Fibroblast of gingiva (primary cell): ENCODE measurements at regions not wholly inside any gene's neighbourhood (a gene's known extent, or its start where the extent isn't known, plus 50 kb on each side); places are given as distances from the start of the nearest gene placed in this dataset.

Experiments
- DNase-seq: peaks from one replicate; pipeline ENCODE4 v3.0.0-alpha.2; 2011; ENCODE audit warnings: low read depth

GRCh38 chrX:10083809-10084208 is 73.0 kb upstream of the CLCN4 start:
- DNase-seq: no peak

DNA sequence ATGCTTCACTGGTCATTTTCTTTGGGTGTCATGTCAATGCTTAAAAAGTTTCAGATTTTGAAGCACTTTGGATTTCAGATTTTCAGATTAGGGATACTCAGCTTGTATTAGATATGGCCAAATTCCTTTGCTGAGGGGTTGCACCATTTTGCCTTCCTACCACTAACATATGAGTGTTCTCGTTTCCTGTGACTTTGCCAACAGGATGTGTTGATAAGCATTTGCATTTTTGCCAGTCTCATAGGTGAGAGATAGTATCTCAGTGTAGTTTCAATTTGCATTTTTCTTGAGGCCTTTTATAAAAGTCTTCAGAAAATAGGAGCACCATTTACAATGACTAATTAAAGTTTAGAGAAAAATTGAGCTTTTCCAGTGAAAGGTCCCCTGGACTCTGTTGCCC is 71.6 kb upstream of the CLCN4 start:
- no peak for DNase-seq

GRCh38 chrX:10086676-10087075 is 70.1 kb upstream of the CLCN4 start:
- no peak for DNase-seq

- no peak for DNase-seq
Observed at GRCh38 chrX:10087391-10087790, 69.4 kb upstream of the CLCN4 start.

DNA sequence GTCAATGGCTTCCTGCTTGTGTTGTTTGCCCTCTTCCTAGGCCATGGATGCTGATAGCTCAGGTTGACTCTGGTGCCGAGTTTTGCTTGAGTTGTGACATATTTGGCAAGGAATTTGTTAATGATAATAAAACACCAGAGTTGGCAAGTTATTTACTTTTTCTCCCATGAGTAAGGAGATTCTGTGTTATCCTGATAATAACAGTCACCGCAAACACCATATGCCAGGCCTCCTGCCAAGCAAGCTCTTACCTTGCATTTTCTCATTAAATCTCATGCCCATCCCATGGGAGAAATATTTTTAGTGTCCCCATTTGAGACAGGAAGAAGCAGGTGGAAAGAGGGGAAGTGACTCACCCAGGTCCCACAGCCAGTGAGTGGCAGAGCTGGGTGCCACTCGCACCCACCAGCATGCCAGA is 67.4 kb upstream of the CLCN4 start:
- DNase-seq: no peak

- DNase-seq: no peak
Observed at GRCh38 chrX:10090319-10090718, 66.5 kb upstream of the CLCN4 start.

DNA sequence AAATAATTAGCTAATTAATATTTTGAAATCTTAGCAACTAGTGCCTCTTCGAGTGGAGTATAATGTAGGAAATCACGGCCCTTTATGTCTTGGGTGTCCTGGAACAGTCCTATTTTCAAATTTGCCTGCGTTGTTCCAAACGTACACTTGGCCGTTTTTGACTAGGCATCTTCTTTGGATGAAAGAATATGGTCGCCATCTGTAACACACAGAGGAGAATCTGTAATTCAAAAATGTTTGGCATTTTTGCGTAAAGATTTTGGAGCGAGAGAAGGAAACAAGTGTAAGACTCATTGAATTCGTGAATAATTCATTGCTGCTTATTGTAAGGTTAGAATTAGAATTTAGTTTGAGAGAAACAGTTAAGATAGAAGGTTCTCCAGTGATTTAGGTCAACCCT is 61.5 kb upstream of the CLCN4 start:
- DNase-seq: no peak

DNA sequence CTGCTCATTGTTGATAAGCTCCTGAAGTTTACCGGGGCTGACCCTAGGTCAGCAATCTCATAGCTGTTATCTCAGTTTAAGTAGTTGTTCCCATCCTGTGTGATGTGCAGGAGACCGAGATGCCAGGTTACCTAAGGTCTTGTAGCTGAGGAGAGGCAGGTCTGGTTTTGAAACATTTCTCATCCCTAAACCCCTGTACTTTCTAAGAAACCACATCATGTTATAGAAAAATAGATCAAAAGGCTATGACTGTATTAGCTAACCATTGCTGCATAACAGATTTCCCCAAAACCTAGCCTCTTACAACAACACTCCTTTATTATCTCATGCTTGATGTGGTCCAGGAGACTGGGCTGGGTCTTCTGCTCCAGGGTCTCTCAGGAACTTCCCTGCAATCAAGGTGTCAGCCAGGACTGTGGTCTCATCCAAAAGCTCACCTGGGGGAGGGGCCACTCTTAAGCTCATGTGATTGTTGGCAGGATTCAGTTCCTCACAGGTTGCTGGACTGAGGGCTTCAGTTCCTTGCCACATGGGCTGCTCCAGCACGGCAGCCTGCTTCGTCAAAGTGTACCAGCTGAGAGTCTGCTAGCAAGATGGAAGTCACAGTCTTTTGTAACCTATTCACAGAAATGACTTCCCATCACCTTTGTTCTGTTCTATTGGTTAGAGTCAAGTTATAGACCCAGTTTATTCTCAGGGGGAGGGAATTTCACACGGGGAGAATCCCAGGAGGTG is 60.9 kb upstream of the CLCN4 start:
- DNase-seq: no peak

GRCh38 chrX:10098270-10098713 is 58.5 kb upstream of the CLCN4 start:
- no peak for DNase-seq

- no peak for DNase-seq
Observed at GRCh38 chrX:10099411-10099810, 57.4 kb upstream of the CLCN4 start.

- no peak for DNase-seq
Observed at GRCh38 chrX:10101269-10101668, 55.5 kb upstream of the CLCN4 start.

DNA sequence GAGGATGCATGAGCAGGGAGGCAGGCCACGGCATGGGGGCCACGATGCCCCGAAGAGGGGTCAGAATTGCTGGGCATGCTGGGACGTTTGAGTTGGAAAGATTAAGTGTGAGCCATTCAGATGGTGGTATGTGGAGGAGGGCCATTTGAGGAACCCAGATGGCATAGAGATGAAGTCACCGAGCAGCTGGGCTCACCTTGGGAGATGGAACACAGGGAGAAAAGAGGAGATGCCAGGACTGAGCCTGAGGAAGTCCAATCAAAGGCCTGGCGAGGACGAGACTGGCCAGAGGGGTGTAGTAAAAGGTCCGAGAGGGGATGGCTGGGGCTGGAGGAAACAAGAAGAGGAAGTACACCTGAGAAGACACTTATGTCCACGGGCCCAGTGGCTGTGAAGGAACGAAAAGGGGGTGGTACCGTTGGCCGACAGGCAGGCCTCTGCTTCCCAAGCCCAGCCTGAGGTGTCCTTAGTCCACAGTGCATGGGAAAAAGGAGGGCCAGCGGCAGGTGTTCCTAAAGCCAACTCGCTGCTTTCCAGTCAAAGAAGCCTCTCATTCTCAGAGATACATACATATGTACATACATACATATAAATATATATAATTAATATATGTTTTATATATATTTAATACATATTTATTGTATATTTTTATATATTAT is 54.6 kb upstream of the CLCN4 start:
- no peak for DNase-seq

- DNase-seq: peak; percentile 84
Observed at GRCh38 chrX:10103023-10103422, 53.8 kb upstream of the CLCN4 start.

- DNase-seq: peak; percentile 56
Observed at GRCh38 chrX:10104958-10105658, 51.7 kb upstream of the CLCN4 start.

GRCh38 chrX:10106806-10107205 is 50.0 kb upstream of the CLCN4 start:
- no peak for DNase-seq
